HFFc6 (cell line): ENCODE measurements at regions not wholly inside any gene's neighbourhood (a gene's known extent, or its start where the extent isn't known, plus 50 kb on each side); places are given as distances from the start of the nearest gene placed in this dataset.

Source experiments
- DNase-seq: peaks from one replicate; pipeline ENCODE4 v3.0.0-alpha.2; 2018
- H3K27ac Mint-ChIP-seq: 2 replicates; pipeline ENCODE4 v1.8.0; 2020; ENCODE audit warnings: mild to moderate bottlenecking, mixed read lengths
- H3K27me3 Mint-ChIP-seq: 2 replicates; pipeline ENCODE4 v1.8.0; 2021; ENCODE audit warnings: mild to moderate bottlenecking, moderate library complexity, mixed read lengths; ENCODE audit not compliant: insufficient read depth
- H3K36me3 Mint-ChIP-seq: 2 replicates; pipeline ENCODE4 v1.8.0; 2021; ENCODE audit warnings: low read depth, mixed read lengths
- H3K4me1 Mint-ChIP-seq: 2 replicates; pipeline ENCODE4 v1.8.0; 2020; ENCODE audit warnings: low read depth, mixed read lengths
- H3K4me3 Mint-ChIP-seq: 2 replicates; pipeline ENCODE4 v1.8.0; 2020; ENCODE audit warnings: mild to moderate bottlenecking, moderate library complexity, mixed read lengths
- H3K9me3 Mint-ChIP-seq: 2 replicates; pipeline ENCODE4 v1.8.0; 2020; ENCODE audit warnings: mild to moderate bottlenecking, mixed read lengths
- TF ChIP-seq, protein P1 (sequence below): fragments of 200-600 bp; sonication (generic); IDR thresholded peaks from 2 replicates; pipeline ENCODE4 v1.5.0; 2021; ENCODE audit warnings: antibody characterized with exemption, mild to moderate bottlenecking

DNA sequence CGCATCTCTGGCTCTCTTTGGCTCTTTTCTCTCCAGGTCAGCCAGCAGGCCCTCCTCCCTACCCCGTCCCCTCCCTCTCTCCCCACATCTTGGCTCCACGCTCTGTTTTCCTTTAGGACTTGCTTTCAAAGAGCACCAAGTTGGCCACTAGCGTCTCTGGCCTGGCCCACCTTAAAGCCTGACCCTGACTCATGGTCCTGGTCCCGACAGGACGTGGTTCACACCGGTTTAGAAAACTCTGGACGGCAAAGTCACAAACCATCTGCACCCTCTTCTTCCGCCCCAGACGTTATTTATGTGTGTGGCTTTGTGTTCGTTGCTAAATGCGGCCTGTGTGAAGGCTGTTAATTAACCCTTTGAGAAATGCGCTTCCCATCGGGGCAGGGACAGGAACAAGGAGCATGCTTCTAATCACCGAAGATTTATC, 169.0 kb upstream of the HAAO start:
- no peak overlapping the region for H3K27ac Mint-ChIP-seq
- DNase-seq: no peak
- no peak overlapping the region for H3K4me3 Mint-ChIP-seq
- peaks cover 2% of the 10 kb centered on the region for H3K27me3 Mint-ChIP-seq
- TF ChIP-seq, protein P1, sequence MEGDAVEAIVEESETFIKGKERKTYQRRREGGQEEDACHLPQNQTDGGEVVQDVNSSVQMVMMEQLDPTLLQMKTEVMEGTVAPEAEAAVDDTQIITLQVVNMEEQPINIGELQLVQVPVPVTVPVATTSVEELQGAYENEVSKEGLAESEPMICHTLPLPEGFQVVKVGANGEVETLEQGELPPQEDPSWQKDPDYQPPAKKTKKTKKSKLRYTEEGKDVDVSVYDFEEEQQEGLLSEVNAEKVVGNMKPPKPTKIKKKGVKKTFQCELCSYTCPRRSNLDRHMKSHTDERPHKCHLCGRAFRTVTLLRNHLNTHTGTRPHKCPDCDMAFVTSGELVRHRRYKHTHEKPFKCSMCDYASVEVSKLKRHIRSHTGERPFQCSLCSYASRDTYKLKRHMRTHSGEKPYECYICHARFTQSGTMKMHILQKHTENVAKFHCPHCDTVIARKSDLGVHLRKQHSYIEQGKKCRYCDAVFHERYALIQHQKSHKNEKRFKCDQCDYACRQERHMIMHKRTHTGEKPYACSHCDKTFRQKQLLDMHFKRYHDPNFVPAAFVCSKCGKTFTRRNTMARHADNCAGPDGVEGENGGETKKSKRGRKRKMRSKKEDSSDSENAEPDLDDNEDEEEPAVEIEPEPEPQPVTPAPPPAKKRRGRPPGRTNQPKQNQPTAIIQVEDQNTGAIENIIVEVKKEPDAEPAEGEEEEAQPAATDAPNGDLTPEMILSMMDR: no peak
- H3K4me1 Mint-ChIP-seq: peaks cover 43% of the 10 kb centered on the region
- H3K36me3 Mint-ChIP-seq: no peaks in the 10 kb centered on the region
- H3K9me3 Mint-ChIP-seq: no peaks in the 10 kb centered on the region

DNA sequence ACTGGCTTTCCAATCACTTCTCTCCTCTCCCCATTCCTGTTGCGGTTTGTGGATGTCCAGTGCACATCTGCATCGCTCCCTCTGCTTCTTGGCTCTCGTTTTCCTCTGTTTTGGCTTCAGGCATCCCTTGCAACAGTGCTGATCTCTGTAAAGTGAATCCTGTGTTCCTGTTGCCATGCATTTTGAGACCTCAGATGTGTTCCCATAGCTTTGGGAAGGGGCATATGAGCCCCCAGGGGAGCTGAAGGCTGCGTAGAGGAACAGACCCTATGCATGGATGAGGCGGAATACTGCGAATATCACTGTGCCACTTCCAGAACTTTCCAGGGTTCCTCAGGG, 168.4 kb upstream of the HAAO start:
- Mint-ChIP-seq H3K9me3 (no peaks in the 10 kb centered on the region), H3K27me3 (peaks cover 2% of the 10 kb centered on the region), H3K36me3 (no peaks in the 10 kb centered on the region), H3K27ac (no peak overlapping the region), H3K4me1 (peaks cover 43% of the 10 kb centered on the region), H3K4me3 (no peak overlapping the region)
- no peak for DNase-seq
- TF ChIP-seq, protein P1: no peak

DNA sequence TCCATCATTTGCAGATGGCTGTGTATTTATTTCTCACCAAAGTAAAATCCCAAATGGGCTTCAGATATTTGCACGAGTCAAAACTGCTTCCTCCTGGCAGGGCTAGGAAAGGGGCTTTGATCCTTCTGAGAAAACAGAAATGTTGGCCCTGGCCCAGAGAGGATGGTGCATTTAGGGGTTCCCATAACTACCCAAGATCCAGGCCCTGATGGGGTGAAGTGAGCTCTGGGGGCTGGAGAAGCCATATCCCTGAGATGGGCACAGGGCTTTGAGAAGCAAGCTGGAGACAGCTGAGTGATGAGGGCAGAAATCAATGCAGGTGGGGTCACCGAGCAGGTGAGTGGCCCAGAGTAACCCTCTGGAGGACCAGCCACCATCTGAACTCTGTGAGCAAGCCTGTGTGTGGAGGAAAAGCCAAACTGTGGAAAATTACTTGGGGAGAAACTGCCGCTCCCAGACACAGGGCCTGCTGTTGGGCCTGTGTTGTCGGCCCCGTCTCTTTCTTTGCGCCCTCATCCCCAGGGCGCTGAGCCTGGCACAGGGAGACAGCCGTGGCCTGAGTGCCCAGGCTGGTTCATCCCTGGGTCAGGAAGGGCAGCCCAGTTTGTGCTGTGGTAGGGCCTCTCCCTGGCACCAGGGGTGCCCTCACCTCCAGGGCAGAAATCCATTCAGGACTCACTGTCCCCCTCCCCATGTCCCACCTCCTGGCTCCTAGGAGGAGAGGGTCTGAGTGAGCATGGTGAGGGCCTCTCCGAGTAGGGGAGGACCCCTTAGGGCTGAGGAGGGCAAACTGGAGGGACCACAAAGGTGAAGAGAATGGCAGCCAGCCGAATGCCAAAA, 167.8 kb upstream of the HAAO start:
- Mint-ChIP-seq H3K36me3 (no peaks in the 10 kb centered on the region), H3K27ac (no peak overlapping the region), H3K4me1 (peaks cover 43% of the 10 kb centered on the region), H3K4me3 (no peak overlapping the region), H3K9me3 (no peaks in the 10 kb centered on the region), H3K27me3 (peaks cover 2% of the 10 kb centered on the region)
- DNase-seq: no peak
- TF ChIP-seq, protein P1: no peak

DNA sequence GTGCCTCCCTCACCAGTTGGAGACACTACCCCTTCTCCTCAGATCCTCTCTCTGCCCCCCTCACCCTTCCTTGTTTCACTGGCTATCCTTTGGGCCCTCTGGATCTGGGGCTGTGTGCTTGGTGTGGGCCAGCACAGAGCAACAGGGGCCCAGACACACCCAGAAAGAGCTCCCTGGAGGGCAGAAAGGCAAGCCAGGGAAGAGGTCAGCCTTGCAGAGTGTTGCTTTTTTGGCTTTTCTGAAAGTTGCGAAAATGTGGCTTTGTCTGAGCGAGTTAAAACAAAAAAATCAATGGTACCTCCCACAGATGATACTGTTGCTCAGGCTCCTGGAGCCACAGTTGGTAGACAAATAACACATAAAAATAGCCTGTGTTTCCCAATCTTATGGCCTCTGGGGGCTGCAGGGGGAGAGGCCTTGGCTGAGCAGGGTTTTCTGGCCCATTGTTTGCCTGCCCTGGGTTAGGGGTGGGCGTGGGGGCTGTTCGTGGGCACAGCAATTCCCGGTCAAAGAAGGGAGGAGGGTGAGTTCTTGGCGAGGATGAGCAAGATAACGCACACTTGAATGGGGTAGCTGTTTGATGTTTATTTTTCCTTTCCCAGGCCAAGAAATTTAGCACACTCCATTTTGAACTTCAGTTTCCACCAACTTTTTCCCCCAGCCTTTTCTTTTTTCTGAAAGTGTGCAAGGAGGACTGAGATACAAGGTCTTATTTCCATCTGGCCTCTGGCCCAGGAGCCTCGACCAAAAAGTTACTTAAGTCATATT, 167.0 kb upstream of the HAAO start:
- Mint-ChIP-seq H3K4me3 (no peak overlapping the region), H3K27ac (no peak overlapping the region), H3K4me1 (peaks cover 43% of the 10 kb centered on the region), H3K9me3 (no peaks in the 10 kb centered on the region), H3K36me3 (no peaks in the 10 kb centered on the region), H3K27me3 (no peaks in the 10 kb centered on the region; the same call in 1 of the 2 replicates)
- no peak for DNase-seq
- TF ChIP-seq, protein P1: no peak

DNA sequence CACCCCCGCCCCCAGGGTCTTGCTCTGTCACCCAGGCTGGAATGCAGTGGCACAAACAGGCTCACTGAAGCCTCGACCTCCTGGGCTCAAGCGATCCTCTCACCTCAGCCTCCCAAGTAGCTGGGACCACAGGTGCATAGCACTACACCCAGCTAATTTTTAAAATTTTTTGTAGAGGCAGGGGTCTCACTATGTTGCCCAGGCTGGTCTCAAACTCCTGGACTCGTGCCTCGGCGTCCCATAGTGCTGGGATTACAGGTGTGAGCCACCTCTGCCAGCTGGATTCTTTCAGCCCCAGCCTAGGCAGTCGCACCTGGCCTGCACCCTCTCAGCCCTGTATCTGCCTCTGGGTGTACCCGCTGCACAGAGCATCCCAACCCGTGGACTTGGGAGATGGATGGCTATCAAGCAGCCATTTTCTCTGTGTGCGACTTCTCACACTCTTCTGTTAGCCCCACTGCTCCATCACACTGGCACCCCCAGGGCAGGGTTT, 166.4 kb upstream of the HAAO start:
- DNase-seq: no peak
- H3K27me3 Mint-ChIP-seq: no peaks in the 10 kb centered on the region; the same call in 1 of the 2 replicates
- H3K4me3 Mint-ChIP-seq: no peak overlapping the region
- H3K27ac Mint-ChIP-seq: no peak overlapping the region
- H3K9me3 Mint-ChIP-seq: no peaks in the 10 kb centered on the region
- peaks cover 45% of the 10 kb centered on the region for H3K4me1 Mint-ChIP-seq
- H3K36me3 Mint-ChIP-seq: no peaks in the 10 kb centered on the region
- TF ChIP-seq, protein P1: no peak
